ENCODE measurements at regions not wholly inside any gene's neighbourhood (a gene's known extent, or its start where the extent isn't known, plus 50 kb on each side); places are given as distances from the start of the nearest gene placed in this dataset.

GRCh38 chr5:38655691-38656090 lies 99.2 kb upstream of the LIFR start:
- TF ChIP-seq MYC (IDR thresholded peaks at IDR 0.05; ENCODE audit: low read depth, low read length): no peak
- no peak for TF ChIP-seq POLR2A (IDR thresholded peaks at IDR 0.05; ENCODE audit: extremely low read depth, insufficient read length)
- no peak for TF ChIP-seq CTCF (IDR thresholded peaks at IDR 0.05; ENCODE audit: low read depth, low read length)
- no peak for TF ChIP-seq MAX (IDR thresholded peaks at IDR 0.05; ENCODE audit: low read depth, low read length)
- no peak overlapping the region for H3K4me3 ChIP-seq (ENCODE audit: low read depth, low read length)
- no peak for DNase-seq (ENCODE audit: low read depth)

GRCh38 chr5:38656568-38656967 lies 100.1 kb upstream of the LIFR start:
- TF ChIP-seq CTCF (IDR thresholded peaks at IDR 0.05; ENCODE audit: low read depth, low read length) (no peak), MYC (IDR thresholded peaks at IDR 0.05; ENCODE audit: low read depth, low read length) (no peak), MAX (IDR thresholded peaks at IDR 0.05; ENCODE audit: low read depth, low read length) (no peak), POLR2A (IDR thresholded peaks at IDR 0.05; ENCODE audit: extremely low read depth, insufficient read length) (no peak)
- DNase-seq (ENCODE audit: low read depth): no peak
- H3K4me3 ChIP-seq (ENCODE audit: low read depth, low read length): no peak overlapping the region

GRCh38 chr5:38657020-38657419 lies 100.6 kb upstream of the LIFR start:
- no peak for DNase-seq (ENCODE audit: low read depth)
- TF ChIP-seq MYC (IDR thresholded peaks at IDR 0.05; ENCODE audit: low read depth, low read length) (no peak), MAX (IDR thresholded peaks at IDR 0.05; ENCODE audit: low read depth, low read length) (no peak), CTCF (IDR thresholded peaks at IDR 0.05; ENCODE audit: low read depth, low read length) (no peak), POLR2A (IDR thresholded peaks at IDR 0.05; ENCODE audit: extremely low read depth, insufficient read length) (no peak)
- no peak overlapping the region for H3K4me3 ChIP-seq (ENCODE audit: low read depth, low read length)

- H3K4me3 ChIP-seq (ENCODE audit: low read depth, low read length): no peak overlapping the region
- peak; percentile 73 for DNase-seq (ENCODE audit: low read depth)
Observed at GRCh38 chr5:38660194-38660668, 103.8 kb upstream of the LIFR start.

GRCh38 chr5:38662090-38662489 lies 105.6 kb upstream of the LIFR start:
- no peak overlapping the region for H3K4me3 ChIP-seq (ENCODE audit: low read depth, low read length)
- no peak for TF ChIP-seq POLR2A (IDR thresholded peaks at IDR 0.05; ENCODE audit: extremely low read depth, insufficient read length)
- no peak for TF ChIP-seq CTCF (IDR thresholded peaks at IDR 0.05; ENCODE audit: low read depth, low read length)
- no peak for TF ChIP-seq MAX (IDR thresholded peaks at IDR 0.05; ENCODE audit: low read depth, low read length)
- DNase-seq (ENCODE audit: low read depth): no peak

More at GRCh38 chr5:38660194-38660668, 103.8 kb upstream of the LIFR start:
- TF ChIP-seq MYC (IDR thresholded peaks at IDR 0.05; ENCODE audit: low read depth, low read length) (no peak), CTCF (IDR thresholded peaks at IDR 0.05; ENCODE audit: low read depth, low read length) (no peak), MAX (IDR thresholded peaks at IDR 0.05; ENCODE audit: low read depth, low read length) (no peak), POLR2A (IDR thresholded peaks at IDR 0.05; ENCODE audit: extremely low read depth, insufficient read length) (no peak)

- no peak for DNase-seq (ENCODE audit: low read depth)
- no peak overlapping the region for H3K4me3 ChIP-seq (ENCODE audit: low read depth, low read length)
- TF ChIP-seq MYC (IDR thresholded peaks at IDR 0.05; ENCODE audit: low read depth, low read length) (no peak), CTCF (IDR thresholded peaks at IDR 0.05; ENCODE audit: low read depth, low read length) (no peak)
Observed at GRCh38 chr5:38663249-38663648, 106.8 kb upstream of the LIFR start.

All from NB4 (cell line).